ENCODE measurements at regions not wholly inside any gene's neighbourhood (a gene's known extent, or its start where the extent isn't known, plus 50 kb on each side); places are given as distances from the start of the nearest gene placed in this dataset.

- H3K27me3 ChIP-seq = no peaks in the 10 kb centered on the region
- H3K4me1 ChIP-seq = no peaks in the 10 kb centered on the region
- DNase-seq (no peak), FAIRE-seq (no peak), ATAC-seq (peak in 1 of 4 donors; percentile 32)
- 52 to 62% methylated on average over 2 of the region's 2 CpGs for WGBS, 2 donors
- H3K9me3 ChIP-seq = no peaks in the 10 kb centered on the region
- no peak overlapping the region for H3K27ac ChIP-seq
- no peaks in the 10 kb centered on the region for H3K36me3 ChIP-seq
- intact Hi-C loops (cut with DNase I) = no loop called here
- H3K4me3 ChIP-seq = no peak overlapping the region
- no peak for TF ChIP-seq CTCF (IDR thresholded peaks at IDR 0.05)
Measured at GRCh38 chr6:86215323-86215722, 572.6 kb upstream of the SYNCRIP start.

GRCh38 chr6:86205980-86206379 lies 563.3 kb upstream of the SYNCRIP start:
- DNase-seq = no peak
- WGBS, 2 donors = 88 to 89% methylated on average over 10 of the region's 10 CpGs

GRCh38 chr6:86203044-86203443 lies 560.4 kb upstream of the SYNCRIP start:
- intact Hi-C loops (cut with DNase I) = no loop called here
- Histone ChIP-seq H3K27ac (no peak overlapping the region), H3K9me3 (no peaks in the 10 kb centered on the region), H3K4me1 (no peaks in the 10 kb centered on the region), H3K4me3 (no peak overlapping the region), H3K27me3 (no peaks in the 10 kb centered on the region), H3K36me3 (no peaks in the 10 kb centered on the region)
- ATAC-seq (no peak), DNase-seq (no peak), FAIRE-seq (no peak)
- no peak for TF ChIP-seq CTCF (IDR thresholded peaks at IDR 0.05)
- WGBS, 2 donors = 86 to 91% methylated on average over 3 of the region's 3 CpGs

More at GRCh38 chr6:86205980-86206379, 563.3 kb upstream of the SYNCRIP start:
- no peaks in the 10 kb centered on the region for H3K4me1 ChIP-seq
- no peaks in the 10 kb centered on the region for H3K27me3 ChIP-seq
- no peaks in the 10 kb centered on the region for H3K36me3 ChIP-seq
- intact Hi-C loops (cut with DNase I) = no loop called here
- no peak for FAIRE-seq
- H3K27ac ChIP-seq = no peak overlapping the region
- TF ChIP-seq CTCF (IDR thresholded peaks at IDR 0.05) = no peak
- H3K4me3 ChIP-seq = no peak overlapping the region
- no peaks in the 10 kb centered on the region for H3K9me3 ChIP-seq
- no peak for ATAC-seq

GRCh38 chr6:86193821-86194220 lies 551.1 kb upstream of the SYNCRIP start:
- Histone ChIP-seq H3K27ac (no peak overlapping the region), H3K27me3 (no peaks in the 10 kb centered on the region), H3K36me3 (no peaks in the 10 kb centered on the region), H3K9me3 (no peaks in the 10 kb centered on the region), H3K4me3 (no peak overlapping the region), H3K4me1 (no peaks in the 10 kb centered on the region)
- ATAC-seq = no peak
- FAIRE-seq = no peak
- DNase-seq = no peak
- 84 to 88% methylated on average over 3 of the region's 3 CpGs for WGBS, 2 donors
- TF ChIP-seq CTCF (IDR thresholded peaks at IDR 0.05) = no peak
- intact Hi-C loops (cut with DNase I) = no loop called here

GRCh38 chr6:86192123-86192522 lies 549.4 kb upstream of the SYNCRIP start:
- H3K4me1 ChIP-seq = no peaks in the 10 kb centered on the region
- peak in 3 of 6 donors; percentile 14 to 28 (median 21) for DNase-seq
- no peak for FAIRE-seq
- ATAC-seq = peak; percentile 71 to 90 (median 88)
- no peak overlapping the region for H3K27ac ChIP-seq
- H3K4me3 ChIP-seq = no peak overlapping the region
- no peaks in the 10 kb centered on the region for H3K9me3 ChIP-seq
- WGBS, 2 donors = 35 to 37% methylated on average over 3 of the region's 3 CpGs
- no peaks in the 10 kb centered on the region for H3K27me3 ChIP-seq
- intact Hi-C loops (cut with DNase I) = no loop called here
- peak; percentile 27 to 39 (median 33) for TF ChIP-seq CTCF (IDR thresholded peaks at IDR 0.05)
- no peaks in the 10 kb centered on the region for H3K36me3 ChIP-seq
